Lung (tissue), 11 donors: ENCODE measurements at regions not wholly inside any gene's neighbourhood (a gene's known extent, or its start where the extent isn't known, plus 50 kb on each side); places are given as distances from the start of the nearest gene placed in this dataset.

ENCODE experiments used
- ATAC-seq: fragments of 200-7000 bp; cut with Tn5 transposase; one replicate; pipeline ENCODE4 v1.9.1; 2020; ENCODE audit warnings: moderate number of reproducible peaks; ENCODE audit not compliant: insufficient read depth, low FRiP score
- DNase-seq, 3 donors: peaks; one replicate each; pipeline ENCODE4 v3.0.0-alpha.2; 2013 to 2017
- H3K27ac ChIP-seq, 2 donors: one replicate each; pipeline ENCODE4 v1.5.1; 2013; ENCODE audit warnings: mild to moderate bottlenecking in 2 of 2, moderate library complexity in 2 of 2, control low read depth in 1 of 2, inconsistent platforms in 1 of 2, low read depth in 1 of 2, low read length in 1 of 2
- H3K27me3 ChIP-seq, 3 donors: one replicate each; pipeline ENCODE4 v1.5.1; 2013; ENCODE audit warnings: low read length in 2 of 3; ENCODE audit not compliant: control insufficient read depth in 3 of 3, insufficient read depth in 3 of 3
- H3K36me3 ChIP-seq, 4 donors: one replicate each; pipeline ENCODE4 v1.5.1; 2013; ENCODE audit warnings: low read length in 4 of 4, mild to moderate bottlenecking in 1 of 4, moderate library complexity in 1 of 4; ENCODE audit not compliant: control insufficient read depth in 4 of 4, insufficient read depth in 4 of 4
- H3K4me1 ChIP-seq, 5 donors: one replicate each; pipeline ENCODE4 v1.5.1; 2013; ENCODE audit warnings: low read length in 5 of 5, mild to moderate bottlenecking in 2 of 5, moderate library complexity in 1 of 5; ENCODE audit not compliant: control insufficient read depth in 5 of 5, insufficient read depth in 5 of 5
- H3K4me3 ChIP-seq: one replicate; pipeline ENCODE4 v1.5.1; 2013; ENCODE audit warnings: mild to moderate bottlenecking, control low read depth, moderate library complexity
- H3K9ac ChIP-seq, 2 donors: one replicate each; pipeline ENCODE4 v1.5.1; 2013; ENCODE audit warnings: low read length in 2 of 2, control low read depth in 1 of 2; ENCODE audit not compliant: insufficient read depth in 1 of 2
- H3K9me3 ChIP-seq, 4 donors: one replicate each; pipeline ENCODE4 v1.5.1; 2013; ENCODE audit warnings: low read length in 3 of 4, mild to moderate bottlenecking in 1 of 4, moderate library complexity in 1 of 4; ENCODE audit not compliant: control insufficient read depth in 4 of 4, insufficient read depth in 3 of 4
- CTCF ChIP-seq: IDR thresholded peaks from 2 replicates; pipeline ENCODE4 v1.5.1; 2012; ENCODE audit warnings: mild to moderate bottlenecking; ENCODE audit errors: control extremely low read depth, extremely low read depth
- WGBS, 2 donors: extraction: QIAGEN DNeasy Blood & Tissue Kit; methylation state at CpG; one replicate each; pipeline ENCODE4 v1.1.7; 2013; 5-methylcytosine and 5-hydroxymethylcytosine counted together
- donor health status: control.
- donor health status: control.
- donor health status: Bipolar disorder and iron deficiency.
- donor health status: healthy.
- donor health status: DM: yes; HTN: yes; CAD: no.

- H3K27ac ChIP-seq = no peak overlapping the region
- no peaks in the 10 kb centered on the region for H3K4me1 ChIP-seq
- no peaks in the 10 kb centered on the region for H3K36me3 ChIP-seq
- H3K9me3 ChIP-seq = no peaks in the 10 kb centered on the region
- H3K4me3 ChIP-seq = no peak overlapping the region
- no peak for TF ChIP-seq CTCF
- no peak overlapping the region for H3K9ac ChIP-seq
- H3K27me3 ChIP-seq = no peaks in the 10 kb centered on the region
- 60 to 78% methylated on average over 3 of the region's 3 CpGs for WGBS, 2 donors
- no peak for ATAC-seq
- DNase-seq = no peak
These were observed 1379.8 kb downstream of the MAT2B start for GRCh38 chr5:164885179-164885578.

- ATAC-seq = no peak
These were observed 1387.7 kb downstream of the MAT2B start for GRCh38 chr5:164893071-164893470.

GRCh38 chr5:164898705-164899104, 1393.3 kb downstream of the MAT2B start:
- Histone ChIP-seq H3K4me3 (no peak overlapping the region), H3K27me3 (no peaks in the 10 kb centered on the region), H3K27ac (no peak overlapping the region), H3K9ac (no peak overlapping the region), H3K9me3 (no peaks in the 10 kb centered on the region), H3K4me1 (no peaks in the 10 kb centered on the region), H3K36me3 (no peaks in the 10 kb centered on the region)
- no peak for TF ChIP-seq CTCF
- ATAC-seq (no peak), DNase-seq (no peak)

More at GRCh38 chr5:164893071-164893470, 1387.7 kb downstream of the MAT2B start:
- Histone ChIP-seq H3K27ac (no peak overlapping the region), H3K27me3 (no peaks in the 10 kb centered on the region), H3K9ac (no peak overlapping the region), H3K9me3 (peaks cover 0 to 6% (median under 1%) of the 10 kb centered on the region in 4 donors), H3K4me1 (no peaks in the 10 kb centered on the region), H3K4me3 (no peak overlapping the region), H3K36me3 (no peaks in the 10 kb centered on the region)
- 74 to 83% methylated on average over 5 of the region's 5 CpGs for WGBS, 2 donors
- no peak for TF ChIP-seq CTCF
- DNase-seq = no peak

- no peak overlapping the region for H3K9ac ChIP-seq
- no peak for TF ChIP-seq CTCF
- no peak overlapping the region for H3K27ac ChIP-seq
- no peak overlapping the region for H3K4me3 ChIP-seq
- H3K27me3 ChIP-seq = no peaks in the 10 kb centered on the region
- no peaks in the 10 kb centered on the region for H3K4me1 ChIP-seq
- DNase-seq (no peak), ATAC-seq (no peak)
- 87 to 96% methylated on average over 3 of the region's 3 CpGs for WGBS, 2 donors
- no peaks in the 10 kb centered on the region for H3K36me3 ChIP-seq
- no peaks in the 10 kb centered on the region for H3K9me3 ChIP-seq
These were observed 1404.3 kb downstream of the MAT2B start for GRCh38 chr5:164909673-164910072.
